Endothelial cell of umbilical vein (primary cell): ENCODE measurements at regions not wholly inside any gene's neighbourhood (a gene's known extent, or its start where the extent isn't known, plus 50 kb on each side); places are given as distances from the start of the nearest gene placed in this dataset.

ENCODE experiments used
- EZH2 ChIP-seq: IDR thresholded peaks from 2 replicates; pipeline ENCODE4 v1.6.1; 2012; ENCODE audit warnings: borderline replicate concordance, low read depth, mild to moderate bottlenecking, moderate library complexity, low read length, inconsistent platforms; ENCODE audit not compliant: severe bottlenecking
- POLR2A ChIP-seq: IDR thresholded peaks from 2 replicates; pipeline ENCODE4 v1.6.1; 2012; ENCODE audit warnings: low read depth, mild to moderate bottlenecking, control low read depth, low read length
- POLR2AphosphoS5 ChIP-seq: IDR thresholded peaks from 2 replicates; pipeline ENCODE4 v1.6.1; 2012; ENCODE audit warnings: low read depth, mild to moderate bottlenecking, control low read depth, low read length, moderate library complexity; ENCODE audit not compliant: insufficient read depth
- TF ChIP-seq, protein P1 (sequence below), 2 donors: IDR thresholded peaks; 1 replicate in 1 of 2; 2 replicates in 1 of 2; pipeline ENCODE4 v1.5.1; 2011; ENCODE audit warnings: low read length in 2 of 2, mild to moderate bottlenecking in 2 of 2, moderate library complexity in 2 of 2, control low read depth in 1 of 2, inconsistent platforms in 1 of 2, low read depth in 1 of 2; ENCODE audit not compliant: insufficient read depth in 1 of 2; ENCODE audit errors: extremely low read depth in 1 of 2
- TF ChIP-seq, protein P2 (sequence below): IDR thresholded peaks from 2 replicates; pipeline ENCODE4 v1.6.1; 2011; ENCODE audit not compliant: insufficient read depth, insufficient read length

DNA sequence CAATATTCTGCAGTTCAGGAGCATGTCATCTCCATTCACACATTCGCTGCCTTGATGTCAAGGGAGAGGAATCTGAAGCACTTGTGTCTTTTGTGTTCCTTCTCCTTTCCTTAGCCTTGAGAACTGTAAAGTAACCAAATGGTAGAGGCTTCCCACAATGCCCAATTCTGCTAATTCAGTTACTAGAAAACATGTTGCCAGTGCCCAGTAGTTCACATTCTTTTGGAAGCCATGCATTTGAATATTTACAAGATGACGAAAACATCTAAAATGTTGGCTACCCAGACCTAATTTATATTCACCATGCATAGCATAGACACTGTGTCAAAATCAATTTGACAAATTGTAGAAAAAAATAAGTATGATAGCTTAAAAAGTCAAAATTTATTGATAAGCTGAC lies 852.7 kb upstream of the PHF14 start:
- TF ChIP-seq, protein P1, sequence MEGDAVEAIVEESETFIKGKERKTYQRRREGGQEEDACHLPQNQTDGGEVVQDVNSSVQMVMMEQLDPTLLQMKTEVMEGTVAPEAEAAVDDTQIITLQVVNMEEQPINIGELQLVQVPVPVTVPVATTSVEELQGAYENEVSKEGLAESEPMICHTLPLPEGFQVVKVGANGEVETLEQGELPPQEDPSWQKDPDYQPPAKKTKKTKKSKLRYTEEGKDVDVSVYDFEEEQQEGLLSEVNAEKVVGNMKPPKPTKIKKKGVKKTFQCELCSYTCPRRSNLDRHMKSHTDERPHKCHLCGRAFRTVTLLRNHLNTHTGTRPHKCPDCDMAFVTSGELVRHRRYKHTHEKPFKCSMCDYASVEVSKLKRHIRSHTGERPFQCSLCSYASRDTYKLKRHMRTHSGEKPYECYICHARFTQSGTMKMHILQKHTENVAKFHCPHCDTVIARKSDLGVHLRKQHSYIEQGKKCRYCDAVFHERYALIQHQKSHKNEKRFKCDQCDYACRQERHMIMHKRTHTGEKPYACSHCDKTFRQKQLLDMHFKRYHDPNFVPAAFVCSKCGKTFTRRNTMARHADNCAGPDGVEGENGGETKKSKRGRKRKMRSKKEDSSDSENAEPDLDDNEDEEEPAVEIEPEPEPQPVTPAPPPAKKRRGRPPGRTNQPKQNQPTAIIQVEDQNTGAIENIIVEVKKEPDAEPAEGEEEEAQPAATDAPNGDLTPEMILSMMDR (IDR thresholded peaks at IDR 0.05; ENCODE audit: extremely low read depth in 1 of 2, insufficient read depth in 1 of 2, low read depth in 1 of 2, low read length in 2 of 2) = no peak
- no peak for TF ChIP-seq POLR2AphosphoS5
- TF ChIP-seq, protein P2, sequence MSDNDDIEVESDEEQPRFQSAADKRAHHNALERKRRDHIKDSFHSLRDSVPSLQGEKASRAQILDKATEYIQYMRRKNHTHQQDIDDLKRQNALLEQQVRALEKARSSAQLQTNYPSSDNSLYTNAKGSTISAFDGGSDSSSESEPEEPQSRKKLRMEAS = no peak
- TF ChIP-seq EZH2 = no peak
- TF ChIP-seq POLR2A = no peak
